ENCODE measurements at regions not wholly inside any gene's neighbourhood (a gene's known extent, or its start where the extent isn't known, plus 50 kb on each side); places are given as distances from the start of the nearest gene placed in this dataset.

DNA sequence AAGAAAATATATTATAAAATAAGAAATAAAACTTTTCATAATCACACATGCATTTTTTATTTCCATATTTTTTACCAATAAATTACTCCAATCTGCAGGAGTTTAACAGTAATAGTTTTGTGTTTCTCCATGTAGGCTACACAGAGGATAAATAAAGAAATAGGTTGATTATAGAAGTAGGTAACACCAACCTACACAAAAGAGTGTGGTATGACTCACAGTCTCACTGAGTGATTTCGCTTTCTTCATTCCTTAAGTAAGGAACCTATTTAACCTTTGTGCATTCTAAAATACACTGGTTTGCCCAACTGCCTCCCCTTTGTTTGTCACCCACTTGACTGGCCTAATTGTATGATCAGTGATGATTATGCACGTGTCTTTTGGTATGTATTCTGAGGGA lies 244.2 kb upstream of the RIMS1 start:
- intact Hi-C loops (cut with micrococcal nuclease): no loop called here
- H3K4me1 ChIP-seq (ENCODE audit: control insufficient read depth in 2 of 2, insufficient read depth in 2 of 2, low read length in 2 of 2): no peaks in the 10 kb centered on the region
- ChIA-PET CTCF (no interaction called here), POLR2A (no interaction called here)
- DNase-seq: no peak
- H3K9me3 Mint-ChIP-seq: peaks cover 0 to 13% (median 1%) of the 10 kb centered on the region in 11 donors
- H3K27me3 ChIP-seq (ENCODE audit: control insufficient read depth in 2 of 2, insufficient read depth in 2 of 2, low read length in 2 of 2): no peaks in the 10 kb centered on the region
- no peaks in the 10 kb centered on the region for H3K36me3 ChIP-seq (ENCODE audit: control insufficient read depth in 2 of 3, insufficient read depth in 3 of 3, low read length in 3 of 3)
- peaks cover 0 to 2% (median 0%) of the 10 kb centered on the region in 7 donors for H3K4me1 Mint-ChIP-seq
- no peaks in the 10 kb centered on the region for H3K9me3 ChIP-seq (ENCODE audit: control insufficient read depth in 2 of 3, low read length in 3 of 3)
- H3K4me3 ChIP-seq (ENCODE audit: low read length): no peak overlapping the region
- no peak overlapping the region for H3K4me3 Mint-ChIP-seq
- no peak overlapping the region for H3K27ac ChIP-seq (ENCODE audit: low read depth, low read length)
- H3K27me3 Mint-ChIP-seq: peaks cover 0 to under 1% (median 0%) of the 10 kb centered on the region in 5 donors
- H3K36me3 Mint-ChIP-seq: no peaks in the 10 kb centered on the region
- H3K27ac Mint-ChIP-seq: no peak overlapping the region
- no peak for ATAC-seq

DNA sequence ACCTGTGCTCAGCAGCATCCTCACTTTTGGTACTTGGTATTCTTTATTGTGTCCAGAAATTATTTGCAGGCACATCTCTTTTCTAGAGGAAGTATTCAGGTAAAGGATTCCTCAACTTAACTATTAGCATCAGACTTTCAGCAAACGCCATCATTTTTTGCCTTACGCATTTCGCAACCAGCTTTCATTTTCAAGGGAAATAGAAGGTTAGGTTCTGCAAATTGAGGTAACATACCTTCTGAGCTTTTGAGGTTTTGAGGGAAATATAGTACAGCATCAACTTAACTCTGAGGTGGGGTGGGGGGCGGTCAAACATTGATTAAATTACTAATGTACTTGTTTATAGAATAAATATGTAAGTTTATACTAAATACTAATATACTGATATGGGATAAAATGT lies 243.6 kb upstream of the RIMS1 start:
- H3K27me3 ChIP-seq (ENCODE audit: control insufficient read depth in 2 of 2, insufficient read depth in 2 of 2, low read length in 2 of 2): no peaks in the 10 kb centered on the region
- Mint-ChIP-seq H3K27ac (no peak overlapping the region), H3K36me3 (no peaks in the 10 kb centered on the region), H3K9me3 (peaks cover 0 to 11% (median 3%) of the 10 kb centered on the region in 11 donors), H3K4me1 (peaks cover 0 to 2% (median 0%) of the 10 kb centered on the region in 7 donors), H3K27me3 (no peaks in the 10 kb centered on the region), H3K4me3 (no peak overlapping the region)
- H3K4me1 ChIP-seq (ENCODE audit: control insufficient read depth in 2 of 2, insufficient read depth in 2 of 2, low read length in 2 of 2): no peaks in the 10 kb centered on the region
- no peak overlapping the region for H3K27ac ChIP-seq (ENCODE audit: low read depth, low read length)
- H3K4me3 ChIP-seq (ENCODE audit: low read length): no peak overlapping the region
- H3K36me3 ChIP-seq (ENCODE audit: control insufficient read depth in 2 of 3, insufficient read depth in 3 of 3, low read length in 3 of 3): no peaks in the 10 kb centered on the region
- DNase-seq: no peak
- intact Hi-C loops (cut with micrococcal nuclease): no loop called here
- ChIA-PET POLR2A (no interaction called here), CTCF (no interaction called here)
- no peaks in the 10 kb centered on the region for H3K9me3 ChIP-seq (ENCODE audit: control insufficient read depth in 2 of 3, low read length in 3 of 3)
- no peak for ATAC-seq

DNA sequence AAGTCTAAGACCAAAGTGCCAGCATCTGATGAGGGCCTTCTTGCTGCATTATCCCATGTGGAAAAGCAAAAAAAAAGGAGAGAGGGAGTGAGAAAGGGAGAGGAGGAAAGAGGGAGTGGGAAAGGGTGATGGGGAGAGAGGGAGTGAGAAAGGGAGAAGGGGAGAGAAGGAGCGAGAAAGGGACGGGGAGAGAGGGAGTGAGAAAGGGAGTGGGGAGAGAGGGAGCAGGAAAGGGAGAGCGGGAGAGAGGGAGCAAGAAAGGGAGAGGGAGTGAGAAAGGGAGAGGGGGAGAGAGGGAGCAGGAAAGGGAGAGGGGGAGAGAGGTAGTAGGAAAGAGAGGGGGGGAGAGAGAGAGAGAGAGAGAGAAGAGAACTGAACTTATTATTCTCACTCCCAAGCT lies 241.1 kb upstream of the RIMS1 start:
- CTCF ChIA-PET: no interaction called here

DNA sequence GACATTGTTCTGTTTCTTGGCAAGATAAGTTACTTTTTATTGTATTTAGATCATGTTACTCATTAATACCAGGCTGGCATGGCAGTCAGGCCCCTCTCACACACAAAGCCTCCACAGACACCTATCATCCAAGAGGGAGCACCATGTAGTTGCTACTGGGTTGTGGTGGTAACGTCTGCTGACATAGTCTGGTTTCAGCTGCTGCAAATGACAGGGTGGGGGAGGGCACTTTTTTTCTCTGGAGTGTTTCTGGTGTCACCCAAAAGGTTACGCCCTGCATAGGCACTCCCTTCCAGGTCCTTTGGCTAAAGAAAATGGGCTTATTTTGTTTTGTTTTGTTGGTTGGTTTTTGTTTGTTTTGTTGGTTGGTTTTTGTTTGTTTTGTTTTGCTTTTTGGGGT lies 236.4 kb upstream of the RIMS1 start:
- ChIA-PET CTCF (no interaction called here), POLR2A (no interaction called here)
- no peak overlapping the region for H3K27ac Mint-ChIP-seq
- Histone ChIP-seq H3K27ac (ENCODE audit: low read depth, low read length) (no peak overlapping the region), H3K9me3 (ENCODE audit: control insufficient read depth in 2 of 3, low read length in 3 of 3) (no peaks in the 10 kb centered on the region), H3K4me3 (ENCODE audit: low read length) (no peak overlapping the region), H3K36me3 (ENCODE audit: control insufficient read depth in 2 of 3, insufficient read depth in 3 of 3, low read length in 3 of 3) (no peaks in the 10 kb centered on the region), H3K27me3 (ENCODE audit: control insufficient read depth in 2 of 2, insufficient read depth in 2 of 2, low read length in 2 of 2) (no peaks in the 10 kb centered on the region), H3K4me1 (ENCODE audit: control insufficient read depth in 2 of 2, insufficient read depth in 2 of 2, low read length in 2 of 2) (no peaks in the 10 kb centered on the region)
- ATAC-seq (no peak), DNase-seq (no peak)
- no peak overlapping the region for H3K4me3 Mint-ChIP-seq
- H3K4me1 Mint-ChIP-seq: peaks cover 0 to 2% (median 0%) of the 10 kb centered on the region in 7 donors
- intact Hi-C loops (cut with micrococcal nuclease): no loop called here
- H3K9me3 Mint-ChIP-seq: peaks cover 0 to 10% (median 0%) of the 10 kb centered on the region in 11 donors
- peaks cover 0 to 5% (median 0%) of the 10 kb centered on the region in 5 donors for H3K36me3 Mint-ChIP-seq
- peaks cover 0 to 6% (median 0%) of the 10 kb centered on the region in 5 donors for H3K27me3 Mint-ChIP-seq

More for the DNA sequence above, 241.1 kb upstream of the RIMS1 start:
- Mint-ChIP-seq H3K9me3 (peaks cover 0 to 8% (median 0%) of the 10 kb centered on the region in 11 donors), H3K36me3 (no peaks in the 10 kb centered on the region), H3K4me1 (peaks cover 0 to 2% (median 0%) of the 10 kb centered on the region in 7 donors), H3K4me3 (no peak overlapping the region), H3K27ac (no peak overlapping the region), H3K27me3 (no peaks in the 10 kb centered on the region)
- Histone ChIP-seq H3K4me3 (ENCODE audit: low read length) (no peak overlapping the region), H3K9me3 (ENCODE audit: control insufficient read depth in 2 of 3, low read length in 3 of 3) (no peaks in the 10 kb centered on the region), H3K36me3 (ENCODE audit: control insufficient read depth in 2 of 3, insufficient read depth in 3 of 3, low read length in 3 of 3) (no peaks in the 10 kb centered on the region), H3K4me1 (ENCODE audit: control insufficient read depth in 2 of 2, insufficient read depth in 2 of 2, low read length in 2 of 2) (no peaks in the 10 kb centered on the region), H3K27me3 (ENCODE audit: control insufficient read depth in 2 of 2, insufficient read depth in 2 of 2, low read length in 2 of 2) (no peaks in the 10 kb centered on the region), H3K27ac (ENCODE audit: low read depth, low read length) (no peak overlapping the region)
- ATAC-seq (no peak), DNase-seq (no peak)
- POLR2A ChIA-PET: no interaction called here
- intact Hi-C loops (cut with micrococcal nuclease): no loop called here

DNA sequence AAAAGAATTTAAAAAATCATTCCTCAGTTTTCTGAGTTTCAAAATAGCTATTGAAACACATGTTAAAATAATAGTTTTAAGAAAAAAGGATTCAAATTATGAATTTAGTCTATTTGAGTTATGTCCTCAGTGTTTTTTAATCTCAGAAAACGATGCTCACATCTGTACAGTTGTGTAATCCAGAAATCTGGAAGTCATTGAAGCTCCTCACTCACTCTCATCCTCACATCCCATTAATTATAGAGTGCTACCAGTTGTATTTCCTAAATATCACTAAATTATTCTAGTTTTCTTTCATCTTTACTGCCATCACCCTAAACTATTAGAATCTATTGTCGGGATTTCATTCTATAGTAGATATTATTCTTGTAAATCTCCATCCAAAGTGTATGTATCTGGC lies 234.7 kb upstream of the RIMS1 start:
- Histone ChIP-seq H3K9me3 (ENCODE audit: control insufficient read depth in 2 of 3, low read length in 3 of 3) (no peaks in the 10 kb centered on the region), H3K36me3 (ENCODE audit: control insufficient read depth in 2 of 3, insufficient read depth in 3 of 3, low read length in 3 of 3) (no peaks in the 10 kb centered on the region), H3K4me3 (ENCODE audit: low read length) (no peak overlapping the region), H3K27me3 (ENCODE audit: control insufficient read depth in 2 of 2, insufficient read depth in 2 of 2, low read length in 2 of 2) (no peaks in the 10 kb centered on the region), H3K27ac (ENCODE audit: low read depth, low read length) (no peak overlapping the region), H3K4me1 (ENCODE audit: control insufficient read depth in 2 of 2, insufficient read depth in 2 of 2, low read length in 2 of 2) (no peaks in the 10 kb centered on the region)
- H3K27me3 Mint-ChIP-seq: peaks cover 0 to 6% (median 0%) of the 10 kb centered on the region in 5 donors
- peaks cover 0 to 10% (median 0%) of the 10 kb centered on the region in 11 donors for H3K9me3 Mint-ChIP-seq
- POLR2A ChIA-PET: no interaction called here
- DNase-seq (no peak), ATAC-seq (no peak)
- intact Hi-C loops (cut with micrococcal nuclease): no loop called here
- H3K27ac Mint-ChIP-seq: no peak overlapping the region
- no peak overlapping the region for H3K4me3 Mint-ChIP-seq
- peaks cover 0 to 5% (median 0%) of the 10 kb centered on the region in 5 donors for H3K36me3 Mint-ChIP-seq
- no peaks in the 10 kb centered on the region for H3K4me1 Mint-ChIP-seq
- CTCF ChIA-PET: no interaction called here

DNA sequence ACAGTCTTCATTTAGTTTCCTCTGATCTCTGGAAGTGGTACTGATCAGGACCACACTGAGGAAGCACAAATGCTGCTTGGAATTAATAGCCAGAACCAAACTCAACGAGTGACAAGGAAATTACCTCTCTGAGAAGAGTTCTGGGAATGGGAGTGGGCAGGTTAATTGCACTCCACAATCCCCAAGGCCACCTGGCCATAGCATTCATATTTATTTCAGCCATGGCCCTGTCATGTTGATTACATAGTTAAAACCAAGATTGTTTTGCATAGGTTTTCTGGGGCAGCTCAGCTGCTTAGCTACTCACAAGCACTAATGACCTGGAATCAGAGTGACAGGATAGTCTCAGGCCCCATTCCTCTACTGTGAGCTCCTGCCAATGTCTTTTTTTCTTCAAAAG lies 230.2 kb upstream of the RIMS1 start:
- ChIA-PET CTCF (no interaction called here), POLR2A (no interaction called here)
- DNase-seq (no peak), ATAC-seq (no peak)
- H3K4me1 ChIP-seq (ENCODE audit: control insufficient read depth in 2 of 2, insufficient read depth in 2 of 2, low read length in 2 of 2): no peaks in the 10 kb centered on the region
- H3K27me3 Mint-ChIP-seq: peaks cover 0 to 6% (median 0%) of the 10 kb centered on the region in 5 donors
- no peak overlapping the region for H3K27ac Mint-ChIP-seq
- peaks cover 0 to 5% (median 0%) of the 10 kb centered on the region in 5 donors for H3K36me3 Mint-ChIP-seq
- H3K36me3 ChIP-seq (ENCODE audit: control insufficient read depth in 2 of 3, insufficient read depth in 3 of 3, low read length in 3 of 3): no peaks in the 10 kb centered on the region
- no peaks in the 10 kb centered on the region for H3K27me3 ChIP-seq (ENCODE audit: control insufficient read depth in 2 of 2, insufficient read depth in 2 of 2, low read length in 2 of 2)
- no peak overlapping the region for H3K4me3 Mint-ChIP-seq
- intact Hi-C loops (cut with micrococcal nuclease): no loop called here
- H3K27ac ChIP-seq (ENCODE audit: low read depth, low read length): no peak overlapping the region
- H3K4me1 Mint-ChIP-seq: no peaks in the 10 kb centered on the region
- H3K4me3 ChIP-seq (ENCODE audit: low read length): no peak overlapping the region
- H3K9me3 Mint-ChIP-seq: peaks cover 0 to 23% (median 0%) of the 10 kb centered on the region in 11 donors
- no peaks in the 10 kb centered on the region for H3K9me3 ChIP-seq (ENCODE audit: control insufficient read depth in 2 of 3, low read length in 3 of 3)

DNA sequence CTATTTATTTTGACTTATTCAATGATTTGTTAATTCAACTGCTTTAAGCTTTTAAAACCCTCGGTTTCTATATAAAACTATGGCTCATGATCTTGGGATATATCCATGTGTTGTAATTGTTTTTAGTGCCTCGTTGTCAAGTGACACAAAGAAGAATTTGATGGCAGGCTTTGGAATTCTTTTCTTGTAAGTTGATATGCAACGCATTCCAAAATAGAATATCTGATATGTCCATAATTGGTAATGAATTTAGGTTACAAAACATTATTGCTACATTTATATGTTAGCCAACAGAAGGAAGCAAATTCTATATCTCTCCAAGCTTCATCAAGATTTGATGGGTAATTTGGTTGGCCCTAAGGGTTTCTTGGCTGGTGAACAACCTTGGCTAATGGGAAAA lies 220.4 kb upstream of the RIMS1 start:
- Histone ChIP-seq H3K27ac (ENCODE audit: low read depth, low read length) (no peak overlapping the region), H3K9me3 (ENCODE audit: control insufficient read depth in 2 of 3, low read length in 3 of 3) (no peaks in the 10 kb centered on the region), H3K4me1 (ENCODE audit: control insufficient read depth in 2 of 2, insufficient read depth in 2 of 2, low read length in 2 of 2) (no peaks in the 10 kb centered on the region), H3K36me3 (ENCODE audit: control insufficient read depth in 2 of 3, insufficient read depth in 3 of 3, low read length in 3 of 3) (no peaks in the 10 kb centered on the region), H3K4me3 (ENCODE audit: low read length) (no peak overlapping the region), H3K27me3 (ENCODE audit: control insufficient read depth in 2 of 2, insufficient read depth in 2 of 2, low read length in 2 of 2) (no peaks in the 10 kb centered on the region)
- POLR2A ChIA-PET: no interaction called here
- Mint-ChIP-seq H3K9me3 (peaks cover 0 to 16% (median 4%) of the 10 kb centered on the region in 11 donors), H3K4me1 (no peaks in the 10 kb centered on the region), H3K27ac (no peak overlapping the region), H3K36me3 (no peaks in the 10 kb centered on the region), H3K27me3 (no peaks in the 10 kb centered on the region), H3K4me3 (no peak overlapping the region)
- DNase-seq (no peak), ATAC-seq (no peak)
- intact Hi-C loops (cut with micrococcal nuclease): no loop called here
- CTCF ChIA-PET: no interaction called here
